ENCODE measurements at regions not wholly inside any gene's neighbourhood (a gene's known extent, or its start where the extent isn't known, plus 50 kb on each side); places are given as distances from the start of the nearest gene placed in this dataset.

GRCh38 chr14:51546099-51546498 lies 105.6 kb upstream of the FRMD6 start:
- H3K27me3 ChIP-seq (ENCODE audit: insufficient read depth, low read length, poor library complexity): no peaks in the 10 kb centered on the region
- no peak for ATAC-seq (ENCODE audit: insufficient read depth, low read depth)
- H3K4me2 ChIP-seq (ENCODE audit: insufficient read depth, low read length): no peak overlapping the region
- no peaks in the 10 kb centered on the region for H4K20me1 ChIP-seq (ENCODE audit: insufficient read depth, low read length)
- H3K27ac ChIP-seq (ENCODE audit: low read length): no peak overlapping the region
- H3K36me3 ChIP-seq (ENCODE audit: insufficient read depth, low read length): no peaks in the 10 kb centered on the region
- H3K9me3 ChIP-seq (ENCODE audit: insufficient read depth, low read length, severe bottlenecking): no peaks in the 10 kb centered on the region
- DNase-seq: no peak
- no peak overlapping the region for H3K9ac ChIP-seq (ENCODE audit: low read depth, low read length)
- no peak for TF ChIP-seq CTCF (IDR thresholded peaks at IDR 0.05; ENCODE audit: borderline replicate concordance, extremely low read depth, low read length, poor library complexity, severe bottlenecking)
- TF ChIP-seq EZH2 (IDR thresholded peaks at IDR 0.05; ENCODE audit: borderline replicate concordance, low read depth, low read length, severe bottlenecking): no peak
- no peak overlapping the region for H3K4me3 ChIP-seq (ENCODE audit: low read depth in 1 of 2, low read length in 2 of 2)
- no peaks in the 10 kb centered on the region for H3K4me1 ChIP-seq (ENCODE audit: insufficient read depth, low read length)
- H3K79me2 ChIP-seq (ENCODE audit: insufficient read depth, low read length): no peaks in the 10 kb centered on the region
- H2AFZ ChIP-seq (ENCODE audit: low read depth, low read length): no peak overlapping the region

DNA sequence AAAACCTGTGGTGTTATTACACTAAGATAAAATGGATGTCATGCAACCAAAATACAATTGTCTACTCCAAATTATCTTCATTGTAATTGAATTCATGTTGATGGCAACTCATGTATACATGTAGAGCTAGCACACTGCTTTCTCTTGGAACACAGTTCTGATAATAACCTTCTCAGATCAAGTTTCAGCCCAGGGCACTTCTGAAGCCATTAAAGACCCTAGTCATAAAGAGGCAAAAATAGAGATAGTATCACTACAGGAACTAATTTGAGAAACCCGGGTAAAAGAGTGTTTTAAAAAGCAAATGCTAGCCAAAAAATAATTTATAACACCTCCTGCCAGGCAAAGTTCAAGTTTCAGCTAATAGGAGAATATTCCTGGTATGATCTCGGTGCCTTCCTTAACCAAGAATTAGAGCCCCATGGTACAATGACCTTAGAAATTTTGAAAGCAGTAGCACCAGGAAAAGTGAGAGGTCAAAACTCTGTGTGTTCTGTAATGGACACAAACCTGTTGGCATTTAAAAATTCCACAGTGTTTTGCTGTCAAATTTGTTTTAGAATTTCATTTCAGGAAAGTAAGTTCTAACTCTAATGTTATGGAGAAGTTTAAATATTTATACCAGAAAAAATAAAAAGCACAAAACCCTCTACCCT lies 105.0 kb upstream of the FRMD6 start:
- H3K36me3 ChIP-seq (ENCODE audit: insufficient read depth, low read length): no peaks in the 10 kb centered on the region
- H3K9me3 ChIP-seq (ENCODE audit: insufficient read depth, low read length, severe bottlenecking): no peaks in the 10 kb centered on the region
- no peak overlapping the region for H3K4me2 ChIP-seq (ENCODE audit: insufficient read depth, low read length)
- DNase-seq: no peak
- TF ChIP-seq EZH2 (IDR thresholded peaks at IDR 0.05; ENCODE audit: borderline replicate concordance, low read depth, low read length, severe bottlenecking): no peak
- TF ChIP-seq CTCF (IDR thresholded peaks at IDR 0.05; ENCODE audit: borderline replicate concordance, extremely low read depth, low read length, poor library complexity, severe bottlenecking): no peak
- H3K4me3 ChIP-seq (ENCODE audit: low read depth in 1 of 2, low read length in 2 of 2): no peak overlapping the region
- H3K4me1 ChIP-seq (ENCODE audit: insufficient read depth, low read length): no peaks in the 10 kb centered on the region
- no peaks in the 10 kb centered on the region for H3K27me3 ChIP-seq (ENCODE audit: insufficient read depth, low read length, poor library complexity)
- no peak overlapping the region for H3K27ac ChIP-seq (ENCODE audit: low read length)
- no peak overlapping the region for H3K9ac ChIP-seq (ENCODE audit: low read depth, low read length)
- no peaks in the 10 kb centered on the region for H4K20me1 ChIP-seq (ENCODE audit: insufficient read depth, low read length)
- H2AFZ ChIP-seq (ENCODE audit: low read depth, low read length): no peak overlapping the region
- H3K79me2 ChIP-seq (ENCODE audit: insufficient read depth, low read length): no peaks in the 10 kb centered on the region
- ATAC-seq (ENCODE audit: insufficient read depth, low read depth): no peak

DNA sequence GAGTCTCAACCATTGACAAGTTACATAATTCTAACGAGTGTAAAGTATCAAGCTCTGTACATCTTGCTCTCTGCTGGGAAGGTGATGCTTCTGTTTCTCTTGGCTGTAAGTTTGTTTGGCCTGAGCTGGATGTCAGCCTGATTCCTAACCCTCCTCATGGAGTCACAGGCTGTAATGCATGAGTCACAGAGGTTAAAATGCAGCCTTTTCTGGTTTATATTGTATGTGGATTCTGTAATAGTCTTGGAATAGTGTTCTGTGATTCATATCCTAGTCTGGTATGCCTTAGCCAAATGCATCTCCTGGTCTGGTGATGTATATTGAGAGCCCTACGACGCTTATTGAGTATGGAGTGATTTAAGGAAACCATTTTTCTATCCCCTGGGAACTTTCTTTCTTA lies 104.5 kb upstream of the FRMD6 start:
- no peak overlapping the region for H3K9ac ChIP-seq (ENCODE audit: low read depth, low read length)
- H3K79me2 ChIP-seq (ENCODE audit: insufficient read depth, low read length): no peaks in the 10 kb centered on the region
- no peaks in the 10 kb centered on the region for H3K9me3 ChIP-seq (ENCODE audit: insufficient read depth, low read length, severe bottlenecking)
- no peak for DNase-seq
- no peaks in the 10 kb centered on the region for H3K27me3 ChIP-seq (ENCODE audit: insufficient read depth, low read length, poor library complexity)
- H2AFZ ChIP-seq (ENCODE audit: low read depth, low read length): no peak overlapping the region
- H3K4me1 ChIP-seq (ENCODE audit: insufficient read depth, low read length): no peaks in the 10 kb centered on the region
- no peak for TF ChIP-seq CTCF (IDR thresholded peaks at IDR 0.05; ENCODE audit: borderline replicate concordance, extremely low read depth, low read length, poor library complexity, severe bottlenecking)
- TF ChIP-seq EZH2 (IDR thresholded peaks at IDR 0.05; ENCODE audit: borderline replicate concordance, low read depth, low read length, severe bottlenecking): no peak
- H3K4me2 ChIP-seq (ENCODE audit: insufficient read depth, low read length): no peak overlapping the region
- H3K27ac ChIP-seq (ENCODE audit: low read length): no peak overlapping the region
- no peak for ATAC-seq (ENCODE audit: insufficient read depth, low read depth)
- H3K4me3 ChIP-seq (ENCODE audit: low read depth in 1 of 2, low read length in 2 of 2): no peak overlapping the region
- H3K36me3 ChIP-seq (ENCODE audit: insufficient read depth, low read length): no peaks in the 10 kb centered on the region
- no peaks in the 10 kb centered on the region for H4K20me1 ChIP-seq (ENCODE audit: insufficient read depth, low read length)
